ENCODE measurements at regions not wholly inside any gene's neighbourhood (a gene's known extent, or its start where the extent isn't known, plus 50 kb on each side); places are given as distances from the start of the nearest gene placed in this dataset.

DNA sequence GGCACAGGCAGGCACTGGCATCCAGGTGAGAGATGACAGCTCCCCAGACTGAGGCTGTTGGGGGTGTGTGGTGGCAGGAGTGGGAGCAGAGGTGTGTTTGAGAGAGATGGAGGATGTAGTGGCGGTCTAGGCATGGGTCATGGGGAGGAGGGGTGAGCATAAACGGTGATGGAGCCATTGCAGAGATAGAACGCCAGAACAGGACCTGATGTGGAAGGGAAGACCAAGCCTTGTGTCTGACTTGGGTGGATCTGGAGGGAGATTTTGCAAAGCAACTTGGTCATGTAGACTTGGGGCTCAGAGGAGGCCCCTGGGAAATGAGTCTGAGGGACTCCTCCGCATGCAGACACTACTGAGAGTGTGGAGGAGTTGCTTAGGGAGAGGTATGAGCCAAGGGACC, 50.0 kb upstream of the CLDN5 start:
- DNase-seq (ENCODE audit: low spot score): no peak

- DNase-seq (ENCODE audit: low spot score): no peak
Measured at GRCh38 chr22:19576460-19577421, 52.5 kb upstream of the CLDN5 start.

- no peak for DNase-seq (ENCODE audit: low spot score)
Measured at GRCh38 chr22:19577422-19577966, 53.3 kb upstream of the CLDN5 start.

DNA sequence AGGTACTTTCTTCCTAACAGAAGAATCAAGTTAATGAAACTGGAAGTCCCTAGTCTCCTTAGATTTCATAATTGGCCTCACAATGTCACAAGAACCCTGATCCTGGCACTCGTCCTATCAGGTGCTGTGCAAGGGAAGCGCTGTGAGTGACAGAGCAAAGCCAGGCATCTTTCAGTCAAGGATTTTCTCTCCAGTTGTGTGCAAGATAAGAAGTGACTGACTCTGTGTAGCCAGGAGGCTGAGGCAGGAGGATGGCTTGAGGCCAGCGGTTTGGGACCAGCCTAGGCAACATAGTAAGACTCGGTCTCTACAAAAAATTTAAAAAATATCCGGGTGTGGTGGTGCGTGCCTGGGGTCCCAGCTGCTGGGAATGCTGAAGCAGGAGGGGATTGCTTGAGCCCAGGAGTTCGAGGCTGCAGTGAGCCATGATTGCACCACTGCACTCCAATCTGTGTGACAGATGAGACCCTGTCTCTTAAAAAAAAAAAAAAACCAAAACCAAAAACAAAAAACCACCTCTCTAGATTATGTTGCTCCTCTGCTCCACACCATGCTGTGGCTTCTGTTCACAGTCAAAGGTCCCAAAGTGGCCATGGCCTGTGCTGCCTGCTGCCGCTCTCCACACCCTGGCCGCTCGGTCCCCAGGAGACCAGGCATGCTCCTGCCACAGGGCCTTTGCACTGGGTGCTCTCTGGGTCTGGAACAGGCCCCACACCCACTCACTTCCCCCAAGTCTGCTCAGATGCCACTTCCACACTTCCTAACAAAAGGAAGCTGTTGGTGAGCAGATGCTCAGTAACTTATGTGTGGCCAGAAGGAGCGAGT, 54.2 kb upstream of the CLDN5 start:
- DNase-seq (ENCODE audit: low spot score): no peak

- no peak for DNase-seq (ENCODE audit: low spot score)
Measured at GRCh38 chr22:19579115-19579811, 55.1 kb upstream of the CLDN5 start.

GRCh38 chr22:19579880-19580279, 55.7 kb upstream of the CLDN5 start:
- DNase-seq (ENCODE audit: low spot score): no peak

- no peak for DNase-seq (ENCODE audit: low spot score)
Measured at GRCh38 chr22:19580291-19580890, 56.2 kb upstream of the CLDN5 start.

DNA sequence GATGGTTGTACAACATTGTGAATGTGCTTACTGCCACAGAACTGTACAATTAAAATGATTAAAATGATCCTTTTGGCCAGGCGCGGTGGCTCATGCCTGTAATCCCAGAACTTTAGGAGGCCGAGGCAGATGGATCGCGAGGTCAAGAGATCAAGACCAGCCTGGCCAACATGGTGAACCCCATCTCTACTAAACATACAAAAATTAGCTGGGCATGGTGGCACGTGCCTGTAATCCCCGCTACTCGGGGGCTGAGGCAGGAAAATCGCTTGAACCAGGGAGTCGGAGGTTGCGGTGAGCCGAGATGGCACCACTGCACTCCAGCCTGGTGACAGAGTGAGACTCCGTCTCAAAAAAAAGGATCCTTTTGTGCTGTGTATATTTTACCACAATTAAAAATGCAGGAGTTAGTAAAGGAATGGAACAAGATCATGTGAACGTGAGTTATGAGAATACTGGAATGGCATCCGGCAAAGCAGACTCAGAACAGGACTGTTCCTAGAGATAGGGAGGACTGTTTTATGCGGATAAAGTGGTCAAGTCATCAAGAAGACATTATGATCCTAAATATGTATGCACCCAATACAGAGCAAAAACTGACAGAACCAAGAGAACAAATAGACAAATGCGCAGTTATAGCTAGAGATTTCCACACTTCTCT, 58.0 kb upstream of the CLDN5 start:
- DNase-seq (ENCODE audit: low spot score): no peak

- DNase-seq (ENCODE audit: low spot score): no peak
Measured at GRCh38 chr22:19586922-19587684, 62.9 kb upstream of the CLDN5 start.

- no peak for DNase-seq (ENCODE audit: low spot score)
Measured at GRCh38 chr22:19590696-19591095, 66.5 kb upstream of the CLDN5 start.

- no peak for DNase-seq (ENCODE audit: low spot score)
Measured at GRCh38 chr22:19591568-19591967, 67.4 kb upstream of the CLDN5 start.

GRCh38 chr22:19592464-19592863, 68.3 kb upstream of the CLDN5 start:
- no peak for DNase-seq (ENCODE audit: low spot score)

DNA sequence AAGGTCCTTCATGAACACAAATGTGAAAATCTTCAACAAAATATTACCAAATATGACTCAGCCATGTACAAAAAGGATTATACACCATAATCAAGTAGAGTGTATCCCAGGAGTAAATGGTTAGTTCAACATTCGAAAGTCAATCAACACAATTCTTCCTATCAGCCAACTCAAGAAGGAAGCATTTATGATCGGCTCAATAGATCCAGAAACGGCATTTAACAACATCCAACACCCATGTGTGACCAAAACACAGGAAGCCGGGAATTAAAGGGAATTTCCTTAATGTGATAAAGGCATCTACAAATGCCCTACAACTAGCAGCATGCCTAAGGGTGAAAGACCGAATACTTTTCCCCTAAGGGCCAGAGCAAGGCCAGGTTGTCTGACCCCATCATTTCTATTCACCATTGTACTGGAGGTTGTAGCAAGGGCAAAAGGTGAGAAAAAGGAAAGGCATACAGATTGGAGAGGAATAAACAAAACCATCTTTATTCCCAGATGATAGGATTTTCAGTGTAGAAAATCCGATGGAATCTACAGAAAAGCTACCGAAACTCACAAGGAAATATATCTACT, 69.9 kb upstream of the CLDN5 start:
- DNase-seq (ENCODE audit: low spot score): no peak

GRCh38 chr22:19595532-19595931, 71.3 kb upstream of the CLDN5 start:
- no peak for DNase-seq (ENCODE audit: low spot score)

DNA sequence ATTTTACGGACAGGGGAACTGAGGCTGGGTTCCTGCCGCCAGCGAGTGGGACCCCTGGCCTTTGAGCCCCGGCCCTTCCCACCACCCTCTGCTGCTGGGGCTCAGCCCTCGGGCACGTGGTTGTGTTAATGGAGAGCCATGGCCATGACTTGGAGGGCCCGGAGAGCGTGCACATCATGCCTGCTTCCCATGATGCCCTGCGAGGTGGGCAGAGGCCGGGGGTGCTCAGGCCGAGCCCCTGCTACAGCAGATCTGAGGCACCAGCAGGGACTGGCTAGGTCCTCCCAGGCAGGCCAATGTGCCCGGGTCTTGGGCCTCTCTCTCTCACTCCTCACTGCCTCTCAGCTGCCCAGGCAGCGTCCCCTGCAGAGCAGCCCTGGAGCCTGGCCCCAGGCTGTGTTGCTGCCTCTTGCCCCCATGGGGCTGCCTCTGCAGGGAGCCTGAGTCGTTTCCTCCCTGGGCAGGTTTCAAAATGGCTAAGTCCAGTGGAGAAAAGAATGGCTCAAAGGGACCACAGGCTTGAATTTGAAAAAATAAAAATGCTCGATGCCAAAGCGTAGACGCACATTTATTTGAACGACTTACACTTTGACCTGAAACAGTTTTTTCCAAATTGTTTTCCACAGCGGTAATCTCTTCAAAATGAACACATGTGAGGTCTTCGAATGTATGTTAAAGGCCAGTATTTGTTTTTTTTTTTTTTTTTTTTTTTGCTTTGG, 72.6 kb upstream of the CLDN5 start:
- DNase-seq (ENCODE audit: low spot score): no peak

DNA sequence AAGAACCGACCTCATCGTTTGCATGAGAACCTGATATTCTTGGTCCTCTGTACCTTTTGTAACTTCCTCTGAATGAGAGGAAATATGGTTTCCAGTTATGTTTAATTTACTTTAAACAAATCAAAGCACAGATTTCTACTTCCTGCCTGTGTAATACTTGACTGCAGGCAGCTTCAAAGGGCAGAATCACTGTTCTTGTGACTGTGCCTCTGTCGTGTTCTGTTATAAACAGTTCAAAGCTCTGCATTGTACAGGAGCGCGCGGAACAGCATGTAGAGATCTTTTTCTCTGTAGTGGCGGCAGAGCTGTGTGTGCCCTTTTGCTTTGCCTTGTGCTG, 73.2 kb upstream of the CLDN5 start:
- no peak for DNase-seq (ENCODE audit: low spot score)

DNA sequence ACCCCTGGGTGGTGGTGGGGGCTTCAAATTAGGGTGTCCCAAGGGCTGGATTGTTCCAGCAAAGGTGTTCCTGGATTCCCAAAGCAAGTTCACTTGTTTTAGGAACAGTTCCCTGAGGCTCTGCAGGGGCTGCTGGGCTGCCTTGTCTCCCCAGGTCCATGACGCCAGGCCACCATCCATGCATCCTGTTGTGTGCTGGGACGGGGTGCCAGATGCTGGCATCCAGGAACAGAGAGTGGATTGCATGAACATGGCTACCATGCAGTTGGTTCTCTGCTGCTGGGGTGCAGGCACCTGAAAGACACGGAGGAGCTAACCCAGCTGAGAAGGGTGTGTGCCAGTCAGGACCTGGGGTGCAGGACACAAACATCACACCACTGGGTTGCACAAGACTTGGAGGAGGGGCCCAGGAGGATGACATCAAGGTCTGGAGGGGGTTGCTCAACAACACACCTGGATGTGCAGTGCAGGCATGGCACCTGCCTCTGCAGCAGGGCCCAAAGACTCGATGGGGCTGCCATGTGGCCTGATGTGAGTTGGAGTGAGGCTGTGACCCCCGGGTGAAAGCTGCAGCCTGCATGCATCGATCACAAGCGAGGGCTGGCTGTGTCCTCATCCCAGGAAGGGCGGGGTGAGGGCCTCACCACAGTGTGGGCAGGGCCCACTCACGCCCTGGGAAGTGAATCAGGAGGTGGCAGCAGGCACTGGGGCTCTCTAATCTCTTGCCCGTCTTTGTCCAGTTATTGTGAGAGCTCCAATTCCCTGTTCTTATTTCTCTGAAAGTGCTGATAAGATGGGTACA, 74.0 kb upstream of the CLDN5 start:
- DNase-seq (ENCODE audit: low spot score): no peak

GRCh38 chr22:19599004-19599403, 74.8 kb upstream of the CLDN5 start:
- DNase-seq (ENCODE audit: low spot score): no peak

All from Ammon's horn (tissue), 1 donor.